K562 (cell line): ENCODE measurements at regions not wholly inside any gene's neighbourhood (a gene's known extent, or its start where the extent isn't known, plus 50 kb on each side); places are given as distances from the start of the nearest gene placed in this dataset.
"Not testable (repeated sequence)": the region's sequence is repeated elsewhere in the genome, so short reads cannot be mapped to it uniquely, and the experiment has no call there.

Source experiments
- ATAC-seq: fragments of 200-7000 bp; cut with Tn5 transposase; 3 replicates; pipeline ENCODE4 v1.9.1; 2020; ENCODE audit warnings: moderate library complexity
- BruUV-seq: library from RNA; stranded (reverse); fragments of 400-500 nt; replicated peaks from 2 replicates; lab custom pipeline; 2021; lab: Mats Ljungman, UMichigan
- CTCF ChIA-PET: fragments of 300-600 bp; formaldehyde crosslinking; extraction: SDS; loops from one replicate; lab custom pipeline; 2021; ENCODE audit warnings: low intra/inter-chr PET ratio; lab: Yijun Ruan, JAX
- POLR2A ChIA-PET: fragments of 300-600, 350-650 bp; sonication (Branson Sonifier 250); formaldehyde crosslinking; extraction: SDS; loops from one replicate; lab custom pipeline; 2021; ENCODE audit warnings: antibody characterized with exemption, inconsistent platforms; lab: Yijun Ruan, JAX
- DNase-seq, 4 experiments: peaks; one replicate each; pipeline versions ENCODE4 v3.0.0 to v3.0.0-alpha.2; 2011 to 2018; ENCODE audit warnings: low spot score in 3 of 4, mixed read lengths in 3 of 4; ENCODE audit errors: extremely low read depth in 1 of 4
- FAIRE-seq: peaks from 2 replicates; lab custom pipeline; 2011; peaks lifted over from hg19 to GRCh38; lab: Jason Lieb, UNC
- H2AFZ ChIP-seq: 2 replicates; pipeline ENCODE4 v1.6.0; 2011; ENCODE audit warnings: low read depth, low read length, control low read depth, inconsistent platforms
- H3K27ac ChIP-seq: fragments of 200-600 bp; 3 replicates; pipeline ENCODE4 v1.8.0; 2011; ENCODE audit warnings: low read depth, mild to moderate bottlenecking, control low read depth, inconsistent platforms, low read length, moderate library complexity, mixed read lengths; ENCODE audit errors: extremely low read depth
- H3K27me3 ChIP-seq, 2 experiments: fragments of 300-600 bp in 1 of 2; 2 replicates in 1 of 2; 3 replicates in 1 of 2; pipeline versions ENCODE4 v1.6.0 to v1.8.0; 2011; ENCODE audit warnings: inconsistent platforms in 2 of 2, low read length in 2 of 2, mild to moderate bottlenecking in 1 of 2, mixed read lengths in 1 of 2, moderate library complexity in 1 of 2; ENCODE audit not compliant: control insufficient read depth in 2 of 2, insufficient read depth in 2 of 2
- H3K36me3 ChIP-seq: fragments of 300-600 bp; 3 replicates; pipeline ENCODE4 v1.8.0; 2011; ENCODE audit warnings: mild to moderate bottlenecking, low read length, inconsistent platforms; ENCODE audit not compliant: control insufficient read depth, insufficient read depth
- H3K4me1 ChIP-seq, 2 experiments: fragments of 200-600 bp in 1 of 2; replicated peaks in 1 of 2; 2 replicates in 1 of 2; 3 replicates in 1 of 2; pipeline versions ENCODE4 v1.5.1 to v1.8.0; 2011; ENCODE audit warnings: inconsistent platforms in 2 of 2, low read length in 2 of 2, mild to moderate bottlenecking in 1 of 2, mixed read lengths in 1 of 2, moderate library complexity in 1 of 2; ENCODE audit not compliant: control insufficient read depth in 2 of 2, insufficient read depth in 2 of 2
- H3K4me2 ChIP-seq: 2 replicates; pipeline ENCODE4 v1.6.1; 2011; ENCODE audit warnings: low read length, control low read depth, inconsistent platforms, mixed read lengths; ENCODE audit not compliant: insufficient read depth
- H3K4me3 ChIP-seq: fragments of 200-600 bp; sonication (generic), shearing (Covaris generic); 2 replicates; pipeline ENCODE4 v1.5.1; 2016; ENCODE audit warnings: control low read depth, inconsistent platforms
- H3K79me2 ChIP-seq: fragments of 200-600 bp; 3 replicates; pipeline ENCODE4 v1.8.0; 2011; ENCODE audit warnings: low read length, inconsistent platforms; ENCODE audit not compliant: control insufficient read depth, insufficient read depth
- H3K9ac ChIP-seq, 2 experiments: 2 replicates each; pipeline versions ENCODE4 v1.6.0 to v1.6.1; 2011; ENCODE audit warnings: low read depth in 2 of 2, low read length in 2 of 2, control low read depth in 1 of 2, inconsistent platforms in 1 of 2, mild to moderate bottlenecking in 1 of 2, mixed read lengths in 1 of 2; ENCODE audit not compliant: insufficient read depth in 1 of 2
- H3K9me1 ChIP-seq: one replicate; pipeline ENCODE4 v1.6.0; 2011; ENCODE audit warnings: inconsistent platforms, mild to moderate bottlenecking, low read length, moderate library complexity; ENCODE audit not compliant: control insufficient read depth, insufficient read depth
- H3K9me3 ChIP-seq: replicated peaks from 2 replicates; pipeline ENCODE4 v1.5.1; 2011; ENCODE audit warnings: low read depth, low read length, inconsistent platforms; ENCODE audit not compliant: control insufficient read depth, insufficient read depth
- H4K20me1 ChIP-seq: replicated peaks from 2 replicates; pipeline ENCODE4 v1.6.1; 2011; ENCODE audit warnings: low read length, inconsistent platforms, mixed read lengths; ENCODE audit not compliant: control insufficient read depth, insufficient read depth
- DMBX1 ChIP-seq: fragments of 250-450 bp; sonication (Bioruptor Pico); IDR thresholded peaks from 2 replicates; pipeline ENCODE4 v1.8.0; 2022; ENCODE audit warnings: inconsistent platforms, mild to moderate bottlenecking, moderate library complexity, borderline replicate concordance
- SMARCB1 ChIP-seq: IDR thresholded peaks from 2 replicates; pipeline ENCODE4 v1.6.1; 2011; ENCODE audit warnings: improper control_type of control experiment, low read depth; ENCODE audit not compliant: insufficient read length
- WGBS: fragments of 100-300 bp; shearing (Covaris generic); methylation state at CpG from one replicate; pipeline ENCODE4 v1.1.6; 2016; ENCODE audit warnings: low coverage, mixed read lengths; ENCODE audit not compliant: insufficient coverage; ENCODE audit errors: missing lambda C conversion rate; 5-methylcytosine and 5-hydroxymethylcytosine counted together
- in situ Hi-C: fragments of 300-500 bp; cut with MboI; formaldehyde crosslinking; loops from 4 replicates; pipeline ENCODE4 v1.15.0; 2018; ENCODE audit warnings: inconsistent platforms, mixed read lengths
- intact Hi-C: fragments of 100-400 bp; cut with micrococcal nuclease; formaldehyde crosslinking; loops from 2 replicates; pipeline ENCODE4 v1.14.2; 2022
- TF ChIP-seq, protein P1 (sequence below): fragments of 450-650 bp; formaldehyde crosslinking; IDR thresholded peaks from 2 replicates; pipeline ENCODE4 v1.4.0; 2020; ENCODE audit warnings: mild to moderate bottlenecking, moderate library complexity

GRCh38 chr7:17437586-17437985, 139.1 kb downstream of the AHR start:
- Histone ChIP-seq H3K4me3 (no peak overlapping the region), H3K27ac (no peak overlapping the region), H3K36me3 (no peaks in the 10 kb centered on the region), H2AFZ (no peak overlapping the region), H3K79me2 (no peaks in the 10 kb centered on the region), H3K9ac (no peak overlapping the region), H3K27me3 (no peaks in the 10 kb centered on the region)
- DNase-seq (no peak), ATAC-seq (no peak)
- WGBS = 7% methylated on average over 1 of the region's 1 CpG
- CTCF ChIA-PET = no interaction called here
- intact Hi-C loops = no loop called here
- POLR2A ChIA-PET = no interaction called here
- TF ChIP-seq, protein P1, sequence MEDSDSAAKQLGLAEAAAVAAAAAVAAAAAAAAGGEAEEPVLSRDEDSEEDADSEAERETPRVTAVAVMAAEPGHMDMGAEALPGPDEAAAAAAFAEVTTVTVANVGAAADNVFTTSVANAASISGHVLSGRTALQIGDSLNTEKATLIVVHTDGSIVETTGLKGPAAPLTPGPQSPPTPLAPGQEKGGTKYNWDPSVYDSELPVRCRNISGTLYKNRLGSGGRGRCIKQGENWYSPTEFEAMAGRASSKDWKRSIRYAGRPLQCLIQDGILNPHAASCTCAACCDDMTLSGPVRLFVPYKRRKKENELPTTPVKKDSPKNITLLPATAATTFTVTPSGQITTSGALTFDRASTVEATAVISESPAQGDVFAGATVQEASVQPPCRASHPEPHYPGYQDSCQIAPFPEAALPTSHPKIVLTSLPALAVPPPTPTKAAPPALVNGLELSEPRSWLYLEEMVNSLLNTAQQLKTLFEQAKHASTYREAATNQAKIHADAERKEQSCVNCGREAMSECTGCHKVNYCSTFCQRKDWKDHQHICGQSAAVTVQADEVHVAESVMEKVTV (CRISPR knock-in tag) = no peak
- TF ChIP-seq SMARCB1 = no peak
- TF ChIP-seq DMBX1 (CRISPR knock-in tag) = no peak
- TF ChIP-seq, all 486 proteins: peak for 0
- Histone ChIP-seq H3K4me2 (no peak overlapping the region), H3K9me1 (no peaks in the 10 kb centered on the region), H4K20me1 (no peaks in the 10 kb centered on the region), H3K9me3 (no peaks in the 10 kb centered on the region), H3K4me1 (no peaks in the 10 kb centered on the region)
- no TSS peak for BruUV-seq
- in situ Hi-C loops = no loop called here
- FAIRE-seq = no peak

- H3K79me2 ChIP-seq, intact Hi-C loops: not testable (repeated sequence)
Observed at GRCh38 chr7:17440025-17440784, 141.8 kb downstream of the AHR start.

More at GRCh38 chr7:17440025-17440784, 141.8 kb downstream of the AHR start:
- WGBS = 10% methylated on average over 3 of the region's 3 CpGs
- BruUV-seq, H2AFZ ChIP-seq, ATAC-seq, CTCF ChIA-PET, DNase-seq, H3K27ac ChIP-seq, H3K36me3 ChIP-seq, H3K9me1 ChIP-seq, H3K4me2 ChIP-seq, H3K27me3 ChIP-seq, H4K20me1 ChIP-seq, H3K9me3 ChIP-seq, H3K4me3 ChIP-seq, in situ Hi-C loops, H3K9ac ChIP-seq, H3K4me1 ChIP-seq, FAIRE-seq, POLR2A ChIA-PET: not testable (repeated sequence)
